KMS-11 (cell line): ENCODE measurements at regions not wholly inside any gene's neighbourhood (a gene's known extent, or its start where the extent isn't known, plus 50 kb on each side); places are given as distances from the start of the nearest gene placed in this dataset.

Experiments
- H2AFZ ChIP-seq: fragments of 200-600 bp; sonication (generic); 2 replicates; pipeline ENCODE4 v1.6.1; 2016; ENCODE audit warnings: antibody characterized with exemption, mixed run types, low read depth
- H3K27ac ChIP-seq: fragments of 200-600 bp; sonication (generic); 2 replicates; pipeline ENCODE4 v1.6.1; 2016; ENCODE audit warnings: mild to moderate bottlenecking, mixed run types
- H3K27me3 ChIP-seq: fragments of 200-600 bp; sonication (generic); 2 replicates; pipeline ENCODE4 v1.6.1; 2017; ENCODE audit warnings: mild to moderate bottlenecking, low read depth, mixed run types, moderate library complexity; ENCODE audit not compliant: insufficient read depth
- H3K36me3 ChIP-seq: fragments of 200-600 bp; sonication (generic); 2 replicates; pipeline ENCODE4 v1.6.1; 2017; ENCODE audit warnings: mild to moderate bottlenecking, mixed run types; ENCODE audit not compliant: insufficient read depth
- H3K4me1 ChIP-seq: fragments of 200-600 bp; sonication (generic); 2 replicates; pipeline ENCODE4 v1.6.1; 2016; ENCODE audit warnings: mild to moderate bottlenecking, low read depth, mixed run types; ENCODE audit not compliant: poor library complexity, severe bottlenecking
- H3K4me2 ChIP-seq: fragments of 200-600 bp; sonication (generic); 2 replicates; pipeline ENCODE4 v1.7.0; 2016; ENCODE audit warnings: mild to moderate bottlenecking, mixed run types
- H3K4me3 ChIP-seq: fragments of 200-600 bp; sonication (generic); IDR thresholded peaks from 2 replicates; pipeline ENCODE4 v1.6.1; 2017; ENCODE audit warnings: low read depth, low read length, mixed read lengths; ENCODE audit not compliant: insufficient read depth
- H3K79me2 ChIP-seq: fragments of 200-600 bp; sonication (generic); 2 replicates; pipeline ENCODE4 v1.6.1; 2016; ENCODE audit warnings: low read depth, mixed run types; ENCODE audit not compliant: insufficient read depth
- H3K9ac ChIP-seq: fragments of 200-600 bp; sonication (generic); 2 replicates; pipeline ENCODE4 v1.6.1; 2016; ENCODE audit warnings: mild to moderate bottlenecking, mixed run types
- H4K20me1 ChIP-seq: fragments of 200-600 bp; sonication (generic); 2 replicates; pipeline ENCODE4 v1.6.1; 2016; ENCODE audit warnings: mild to moderate bottlenecking, mixed run types; ENCODE audit not compliant: insufficient read depth
- TF ChIP-seq, protein P1 (sequence below): fragments of 200-600 bp; sonication (generic); conservative IDR thresholded peaks from 2 replicates; pipeline ENCODE4 v1.6.1; 2017; ENCODE audit warnings: low read depth, mild to moderate bottlenecking, antibody characterized with exemption, low read length, moderate library complexity, mixed read lengths

DNA sequence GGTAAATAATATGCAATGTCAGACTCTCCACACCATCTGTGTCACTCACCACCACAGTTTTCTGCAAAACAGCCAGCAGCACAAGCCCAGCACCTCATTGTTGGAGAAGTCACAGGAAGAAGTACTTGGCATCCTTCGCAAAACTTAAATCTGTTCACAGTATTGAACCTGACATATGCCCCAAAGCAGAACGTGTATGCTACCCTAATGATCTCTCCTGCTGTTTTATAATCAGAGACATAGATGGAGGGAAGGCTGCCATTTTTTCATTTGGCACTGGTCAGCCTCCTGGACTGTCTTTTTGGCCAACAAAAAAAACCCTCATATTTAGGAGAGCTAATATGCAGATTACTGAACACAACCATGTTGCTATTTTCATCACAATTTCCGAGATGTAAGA, 1272.9 kb downstream of the ROBO1 start:
- Histone ChIP-seq H3K4me1 (no peaks in the 10 kb centered on the region), H3K4me3 (no peak overlapping the region), H2AFZ (no peak overlapping the region), H3K9ac (no peak overlapping the region), H4K20me1 (no peaks in the 10 kb centered on the region), H3K27ac (no peak overlapping the region), H3K79me2 (no peaks in the 10 kb centered on the region), H3K36me3 (no peaks in the 10 kb centered on the region), H3K27me3 (no peaks in the 10 kb centered on the region), H3K4me2 (no peak overlapping the region)
- TF ChIP-seq, protein P1, sequence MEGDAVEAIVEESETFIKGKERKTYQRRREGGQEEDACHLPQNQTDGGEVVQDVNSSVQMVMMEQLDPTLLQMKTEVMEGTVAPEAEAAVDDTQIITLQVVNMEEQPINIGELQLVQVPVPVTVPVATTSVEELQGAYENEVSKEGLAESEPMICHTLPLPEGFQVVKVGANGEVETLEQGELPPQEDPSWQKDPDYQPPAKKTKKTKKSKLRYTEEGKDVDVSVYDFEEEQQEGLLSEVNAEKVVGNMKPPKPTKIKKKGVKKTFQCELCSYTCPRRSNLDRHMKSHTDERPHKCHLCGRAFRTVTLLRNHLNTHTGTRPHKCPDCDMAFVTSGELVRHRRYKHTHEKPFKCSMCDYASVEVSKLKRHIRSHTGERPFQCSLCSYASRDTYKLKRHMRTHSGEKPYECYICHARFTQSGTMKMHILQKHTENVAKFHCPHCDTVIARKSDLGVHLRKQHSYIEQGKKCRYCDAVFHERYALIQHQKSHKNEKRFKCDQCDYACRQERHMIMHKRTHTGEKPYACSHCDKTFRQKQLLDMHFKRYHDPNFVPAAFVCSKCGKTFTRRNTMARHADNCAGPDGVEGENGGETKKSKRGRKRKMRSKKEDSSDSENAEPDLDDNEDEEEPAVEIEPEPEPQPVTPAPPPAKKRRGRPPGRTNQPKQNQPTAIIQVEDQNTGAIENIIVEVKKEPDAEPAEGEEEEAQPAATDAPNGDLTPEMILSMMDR, result no peak

DNA sequence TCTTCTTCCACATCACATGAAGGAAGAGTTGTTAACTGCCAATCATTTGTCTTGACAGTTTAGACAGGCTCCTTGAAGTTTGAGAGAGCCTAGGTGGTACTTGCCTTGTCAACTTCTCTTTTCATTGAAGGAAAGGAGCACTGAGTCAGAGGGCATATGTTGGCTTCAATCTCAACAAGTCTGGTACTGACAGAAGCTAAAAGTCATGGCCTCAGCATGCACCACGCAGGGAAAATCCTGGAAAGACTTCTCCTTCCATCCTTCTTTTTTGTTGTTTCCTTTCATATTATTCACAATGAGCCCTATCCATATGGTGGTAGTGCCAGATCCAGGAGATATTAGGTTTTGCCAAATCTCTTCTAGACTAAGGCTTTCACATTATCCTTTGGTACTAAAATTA, 1272.5 kb downstream of the ROBO1 start:
- no peaks in the 10 kb centered on the region for H4K20me1 ChIP-seq
- H3K4me1 ChIP-seq, result no peaks in the 10 kb centered on the region
- no peak overlapping the region for H3K9ac ChIP-seq
- no peak overlapping the region for H3K27ac ChIP-seq
- TF ChIP-seq, protein P1, result no peak
- H3K79me2 ChIP-seq, result no peaks in the 10 kb centered on the region
- no peak overlapping the region for H3K4me3 ChIP-seq
- H3K36me3 ChIP-seq, result no peaks in the 10 kb centered on the region
- H2AFZ ChIP-seq, result no peak overlapping the region
- no peak overlapping the region for H3K4me2 ChIP-seq
- no peaks in the 10 kb centered on the region for H3K27me3 ChIP-seq

DNA sequence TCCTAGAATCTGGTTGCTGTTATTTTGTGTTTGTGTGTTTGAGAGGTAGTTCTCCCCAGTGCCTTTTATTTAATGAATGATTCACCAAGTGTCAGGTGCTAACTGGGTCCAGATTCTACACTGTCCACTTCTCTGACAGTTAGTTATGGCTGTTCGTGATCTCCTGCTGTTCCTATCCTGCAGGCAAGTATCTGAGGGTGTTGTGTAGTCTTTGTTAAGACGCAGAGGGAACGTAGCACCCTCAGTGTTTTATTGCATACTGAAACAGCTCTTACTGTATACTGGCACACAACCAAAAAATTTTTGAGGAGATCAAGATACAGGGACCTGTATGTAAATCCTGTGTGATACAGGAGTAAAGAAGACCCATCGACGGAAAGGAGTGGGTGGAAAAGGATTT, 1271.3 kb downstream of the ROBO1 start:
- H3K27ac ChIP-seq, result no peak overlapping the region
- H3K79me2 ChIP-seq, result no peaks in the 10 kb centered on the region
- H3K27me3 ChIP-seq, result no peaks in the 10 kb centered on the region
- no peak overlapping the region for H3K9ac ChIP-seq
- H3K4me3 ChIP-seq, result no peak overlapping the region
- no peak overlapping the region for H2AFZ ChIP-seq
- H4K20me1 ChIP-seq, result no peaks in the 10 kb centered on the region
- H3K36me3 ChIP-seq, result no peaks in the 10 kb centered on the region
- H3K4me1 ChIP-seq, result no peaks in the 10 kb centered on the region
- H3K4me2 ChIP-seq, result no peak overlapping the region
- TF ChIP-seq, protein P1, result no peak

DNA sequence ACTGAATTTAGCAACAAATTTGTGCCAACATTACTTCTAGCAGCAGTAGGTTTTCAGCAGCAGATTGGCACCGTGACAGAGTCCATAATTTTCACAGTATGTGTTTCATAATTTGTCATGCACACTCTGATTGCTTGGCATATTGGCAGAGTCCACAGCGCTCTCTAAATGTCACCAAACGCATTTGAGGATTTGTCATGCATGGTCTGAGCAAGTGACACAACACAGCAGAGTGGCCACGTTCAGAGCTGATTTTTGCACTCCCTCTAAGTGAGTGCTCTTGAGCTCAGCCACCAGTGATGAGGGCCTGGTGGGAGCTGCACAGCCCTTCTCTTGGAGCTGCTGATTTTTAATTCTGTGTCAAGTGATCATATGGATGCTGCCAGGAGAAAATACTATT, 1270.8 kb downstream of the ROBO1 start:
- Histone ChIP-seq H2AFZ (no peak overlapping the region), H3K79me2 (no peaks in the 10 kb centered on the region), H3K36me3 (no peaks in the 10 kb centered on the region), H3K27ac (no peak overlapping the region), H3K4me2 (no peak overlapping the region), H4K20me1 (no peaks in the 10 kb centered on the region), H3K27me3 (no peaks in the 10 kb centered on the region), H3K4me1 (no peaks in the 10 kb centered on the region), H3K9ac (no peak overlapping the region), H3K4me3 (no peak overlapping the region)
- TF ChIP-seq, protein P1, result no peak

DNA sequence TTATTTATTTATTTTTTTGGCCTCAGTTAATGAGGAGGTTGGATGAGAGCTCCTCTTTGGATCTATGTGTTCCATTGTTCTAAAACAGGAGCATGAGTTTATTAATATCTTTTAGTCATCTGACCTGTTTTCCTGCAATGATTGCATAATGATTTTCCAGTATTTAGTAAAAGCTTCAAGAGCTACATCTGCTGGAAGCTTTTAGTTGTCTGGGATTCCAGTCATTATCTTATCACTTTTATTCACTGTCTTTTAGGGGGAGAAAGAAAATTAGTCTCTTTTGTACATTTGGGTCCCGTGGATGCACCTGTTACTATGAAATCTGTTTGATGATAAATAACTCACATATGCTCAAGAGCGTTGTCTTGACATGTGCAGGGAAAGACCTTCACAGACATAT, 1270.0 kb downstream of the ROBO1 start:
- Histone ChIP-seq H3K4me1 (no peaks in the 10 kb centered on the region), H3K79me2 (no peaks in the 10 kb centered on the region), H3K4me3 (no peak overlapping the region), H3K27me3 (no peaks in the 10 kb centered on the region), H3K4me2 (no peak overlapping the region), H2AFZ (no peak overlapping the region), H3K27ac (no peak overlapping the region), H3K36me3 (no peaks in the 10 kb centered on the region), H3K9ac (no peak overlapping the region), H4K20me1 (no peaks in the 10 kb centered on the region)
- TF ChIP-seq, protein P1, result no peak
